ENCODE measurements at regions not wholly inside any gene's neighbourhood (a gene's known extent, or its start where the extent isn't known, plus 50 kb on each side); places are given as distances from the start of the nearest gene placed in this dataset.

GRCh38 chr16:86642087-86642486, 63.7 kb downstream of the FOXL1 start:
- no peak overlapping the region for H3K27ac ChIP-seq (ENCODE audit: low read depth, low read length, poor library complexity, severe bottlenecking)
- no peaks in the 10 kb centered on the region for H4K20me1 ChIP-seq (ENCODE audit: insufficient read depth, low read length)
- TF ChIP-seq CTCF (conservative IDR thresholded peaks at IDR 0.05; ENCODE audit: low read length) (no peak), EZH2phosphoT487 (IDR thresholded peaks at IDR 0.05; ENCODE audit: borderline replicate concordance, low read depth, low read length) (no peak)
- H3K4me2 ChIP-seq (ENCODE audit: low read length): no peak overlapping the region
- no peaks in the 10 kb centered on the region for H3K9me2 ChIP-seq (ENCODE audit: insufficient read depth, low read length)
- no peaks in the 10 kb centered on the region for H3K9me3 ChIP-seq (ENCODE audit: low read length)
- no peak overlapping the region for H2AFZ ChIP-seq (ENCODE audit: low read length)
- POLR2A ChIA-PET: no interaction called here
- no peak overlapping the region for H3K4me3 ChIP-seq (ENCODE audit: low read depth, low read length, poor library complexity, severe bottlenecking)
- no peaks in the 10 kb centered on the region for H3K79me2 ChIP-seq (ENCODE audit: insufficient read depth, low read depth, low read length)
- CTCF ChIA-PET (ENCODE audit: unreplicated experiment): no interaction called here
- H3K36me3 ChIP-seq (ENCODE audit: insufficient read depth, low read length): no peaks in the 10 kb centered on the region
- intact Hi-C loops (cut with micrococcal nuclease; ENCODE audit: unreplicated experiment): no loop called here
- no peaks in the 10 kb centered on the region for H3K4me1 ChIP-seq (ENCODE audit: insufficient read depth, low read length, poor library complexity, severe bottlenecking)
- no TSS peak for BruUV-seq (replicated peaks)
- no peak for DNase-seq (ENCODE audit: low spot score)

GRCh38 chr16:86643671-86644070, 65.3 kb downstream of the FOXL1 start:
- no peaks in the 10 kb centered on the region for H4K20me1 ChIP-seq (ENCODE audit: insufficient read depth, low read length)
- no peak overlapping the region for H3K4me3 ChIP-seq (ENCODE audit: low read depth, low read length, poor library complexity, severe bottlenecking)
- BruUV-seq (replicated peaks): no TSS peak
- no peaks in the 10 kb centered on the region for H3K36me3 ChIP-seq (ENCODE audit: insufficient read depth, low read length)
- H3K9me3 ChIP-seq (ENCODE audit: low read length): no peaks in the 10 kb centered on the region
- ChIA-PET POLR2A (no interaction called here), CTCF (ENCODE audit: unreplicated experiment) (no interaction called here)
- H2AFZ ChIP-seq (ENCODE audit: low read length): no peak overlapping the region
- intact Hi-C loops (cut with micrococcal nuclease; ENCODE audit: unreplicated experiment): no loop called here
- no peak for TF ChIP-seq CTCF (conservative IDR thresholded peaks at IDR 0.05; ENCODE audit: low read length)
- no peak for TF ChIP-seq EZH2phosphoT487 (IDR thresholded peaks at IDR 0.05; ENCODE audit: borderline replicate concordance, low read depth, low read length)
- DNase-seq (ENCODE audit: low spot score): no peak
- no peak overlapping the region for H3K4me2 ChIP-seq (ENCODE audit: low read length)
- H3K9me2 ChIP-seq (ENCODE audit: insufficient read depth, low read length): no peaks in the 10 kb centered on the region
- H3K4me1 ChIP-seq (ENCODE audit: insufficient read depth, low read length, poor library complexity, severe bottlenecking): no peaks in the 10 kb centered on the region
- no peak overlapping the region for H3K27ac ChIP-seq (ENCODE audit: low read depth, low read length, poor library complexity, severe bottlenecking)
- H3K79me2 ChIP-seq (ENCODE audit: insufficient read depth, low read depth, low read length): no peaks in the 10 kb centered on the region

- Histone ChIP-seq H3K4me3 (ENCODE audit: low read depth, low read length, poor library complexity, severe bottlenecking) (no peak overlapping the region), H3K9me2 (ENCODE audit: insufficient read depth, low read length) (no peaks in the 10 kb centered on the region), H2AFZ (ENCODE audit: low read length) (no peak overlapping the region), H3K36me3 (ENCODE audit: insufficient read depth, low read length) (no peaks in the 10 kb centered on the region), H3K27ac (ENCODE audit: low read depth, low read length, poor library complexity, severe bottlenecking) (no peak overlapping the region), H3K4me2 (ENCODE audit: low read length) (no peak overlapping the region), H3K79me2 (ENCODE audit: insufficient read depth, low read depth, low read length) (no peaks in the 10 kb centered on the region), H4K20me1 (ENCODE audit: insufficient read depth, low read length) (no peaks in the 10 kb centered on the region), H3K4me1 (ENCODE audit: insufficient read depth, low read length, poor library complexity, severe bottlenecking) (no peaks in the 10 kb centered on the region), H3K9me3 (ENCODE audit: low read length) (no peaks in the 10 kb centered on the region)
- intact Hi-C loops (cut with micrococcal nuclease; ENCODE audit: unreplicated experiment): no loop called here
- POLR2A ChIA-PET: no interaction called here
- no TSS peak for BruUV-seq (replicated peaks)
- CTCF ChIA-PET (ENCODE audit: unreplicated experiment): no interaction called here
- DNase-seq (ENCODE audit: low spot score): no peak
- TF ChIP-seq EZH2phosphoT487 (IDR thresholded peaks at IDR 0.05; ENCODE audit: borderline replicate concordance, low read depth, low read length) (no peak), CTCF (conservative IDR thresholded peaks at IDR 0.05; ENCODE audit: low read length) (no peak)
These were observed 69.2 kb downstream of the FOXL1 start for GRCh38 chr16:86647561-86647960.

Data from OCI-LY7 (cell line).